Retinal pigment epithelial cell (primary cell): ENCODE measurements at regions not wholly inside any gene's neighbourhood (a gene's known extent, or its start where the extent isn't known, plus 50 kb on each side); places are given as distances from the start of the nearest gene placed in this dataset.
"Not testable (repeated sequence)": the region's sequence is repeated elsewhere in the genome, so short reads cannot be mapped to it uniquely, and the experiment has no call there.

Experiments
- DNase-seq: peaks from one replicate; pipeline ENCODE4 v3.0.0-alpha.2; 2010; ENCODE audit warnings: low read depth
- H3K4me3 ChIP-seq: 2 replicates; pipeline ENCODE4 v1.5.1; 2011; ENCODE audit warnings: mild to moderate bottlenecking, low read length, control low read depth, moderate library complexity
- TF ChIP-seq, protein P1 (sequence below): conservative IDR thresholded peaks from 2 replicates; pipeline ENCODE4 v1.5.1; 2011; ENCODE audit warnings: low read depth, low read length, control low read depth, inconsistent platforms

DNA sequence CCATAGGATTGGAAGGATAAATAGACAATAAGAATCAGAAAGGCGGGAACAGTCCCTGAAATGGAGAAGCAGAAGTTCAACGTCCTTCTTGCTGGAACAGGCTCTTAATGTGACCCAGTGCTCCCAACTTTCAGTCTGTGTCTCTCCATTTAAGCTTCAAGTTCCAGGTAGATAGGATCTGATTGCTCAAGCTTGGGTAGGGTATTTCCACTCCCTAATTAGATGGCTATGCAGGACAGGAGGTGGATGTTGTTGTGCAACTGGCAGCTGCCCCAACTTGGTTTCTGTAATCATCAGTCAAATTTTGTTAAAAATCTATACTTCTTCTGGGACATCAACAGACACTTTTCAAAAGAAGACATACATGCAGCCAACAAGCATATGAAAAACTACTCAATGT lies 266.2 kb downstream of the C12orf75 start:
- no peak overlapping the region for H3K4me3 ChIP-seq
- DNase-seq: no peak
- TF ChIP-seq, protein P1, sequence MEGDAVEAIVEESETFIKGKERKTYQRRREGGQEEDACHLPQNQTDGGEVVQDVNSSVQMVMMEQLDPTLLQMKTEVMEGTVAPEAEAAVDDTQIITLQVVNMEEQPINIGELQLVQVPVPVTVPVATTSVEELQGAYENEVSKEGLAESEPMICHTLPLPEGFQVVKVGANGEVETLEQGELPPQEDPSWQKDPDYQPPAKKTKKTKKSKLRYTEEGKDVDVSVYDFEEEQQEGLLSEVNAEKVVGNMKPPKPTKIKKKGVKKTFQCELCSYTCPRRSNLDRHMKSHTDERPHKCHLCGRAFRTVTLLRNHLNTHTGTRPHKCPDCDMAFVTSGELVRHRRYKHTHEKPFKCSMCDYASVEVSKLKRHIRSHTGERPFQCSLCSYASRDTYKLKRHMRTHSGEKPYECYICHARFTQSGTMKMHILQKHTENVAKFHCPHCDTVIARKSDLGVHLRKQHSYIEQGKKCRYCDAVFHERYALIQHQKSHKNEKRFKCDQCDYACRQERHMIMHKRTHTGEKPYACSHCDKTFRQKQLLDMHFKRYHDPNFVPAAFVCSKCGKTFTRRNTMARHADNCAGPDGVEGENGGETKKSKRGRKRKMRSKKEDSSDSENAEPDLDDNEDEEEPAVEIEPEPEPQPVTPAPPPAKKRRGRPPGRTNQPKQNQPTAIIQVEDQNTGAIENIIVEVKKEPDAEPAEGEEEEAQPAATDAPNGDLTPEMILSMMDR: no peak

DNA sequence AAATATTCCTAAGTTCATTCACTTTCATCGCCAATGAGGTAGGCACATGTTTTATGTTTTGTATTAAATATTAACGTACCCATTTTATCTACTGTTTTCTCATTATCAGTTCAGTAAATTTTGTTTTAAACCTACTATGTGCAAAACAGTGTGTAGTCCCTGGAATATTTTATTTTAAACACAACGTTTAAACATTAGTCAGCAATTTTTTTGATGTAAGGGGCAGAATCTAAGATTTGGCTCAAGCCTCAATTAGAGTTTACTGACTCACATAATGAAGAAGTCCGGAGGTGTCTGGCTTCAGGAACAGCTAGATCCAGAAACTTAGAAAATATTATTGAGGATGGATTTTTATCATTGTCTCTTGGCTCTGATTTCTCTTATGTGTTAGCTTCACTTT lies 267.5 kb downstream of the C12orf75 start:
- TF ChIP-seq, protein P1: no peak
- no peak overlapping the region for H3K4me3 ChIP-seq
- DNase-seq: no peak

DNA sequence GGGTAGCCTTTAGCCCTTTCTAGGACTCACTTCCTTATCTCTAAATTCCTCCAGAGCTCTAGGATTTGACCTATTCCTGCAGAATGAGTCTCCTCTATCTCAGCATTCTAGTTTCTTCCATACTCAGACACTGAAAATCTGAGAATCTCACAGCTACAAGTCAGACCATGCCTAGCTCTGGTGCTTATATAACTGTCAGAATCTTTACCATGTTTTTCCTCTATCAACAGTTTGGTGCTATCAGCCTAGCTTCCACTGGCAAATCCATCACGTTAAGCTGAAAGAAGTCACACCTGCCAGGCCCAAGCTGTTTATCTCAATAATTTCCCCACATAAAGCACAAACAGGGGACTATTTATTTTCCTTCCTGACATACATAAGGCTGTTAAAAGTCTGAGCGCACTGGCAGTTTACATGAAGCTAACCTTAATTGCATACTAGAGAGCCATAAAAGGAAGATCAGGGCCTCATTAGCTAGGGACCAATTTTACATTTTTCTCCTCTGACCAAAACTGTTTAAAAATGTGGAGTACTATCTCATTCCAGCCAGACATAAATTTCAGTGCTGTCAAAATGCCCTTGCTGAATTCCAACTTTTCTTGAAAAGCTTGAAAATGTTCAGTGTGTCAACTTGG lies 270.5 kb downstream of the C12orf75 start:
- DNase-seq: no peak
- no peak overlapping the region for H3K4me3 ChIP-seq
- TF ChIP-seq, protein P1: no peak

- DNase-seq, H3K4me3 ChIP-seq: not testable (repeated sequence)
Observed at GRCh38 chr12:105602312-105602711, 271.8 kb downstream of the C12orf75 start.

DNA sequence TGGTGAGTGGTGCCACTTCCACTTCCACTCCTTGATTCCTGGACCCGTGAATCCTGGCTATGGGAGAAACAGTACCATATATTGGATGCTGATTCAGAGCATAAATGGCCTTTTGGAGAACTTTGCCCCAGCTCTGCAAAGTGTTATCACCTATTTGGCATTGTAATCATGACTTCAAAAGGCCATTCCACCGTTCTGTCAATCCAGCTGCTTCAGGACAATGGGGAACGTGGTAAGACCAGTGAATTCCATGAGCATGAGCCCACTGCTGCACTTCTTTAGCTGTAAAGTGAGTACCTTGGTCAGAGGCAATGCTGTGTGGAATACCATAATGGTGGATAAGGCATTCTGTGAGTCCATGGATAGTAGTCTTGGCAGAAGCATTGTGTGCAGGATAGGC lies 273.8 kb downstream of the C12orf75 start:
- H3K4me3 ChIP-seq, DNase-seq: not testable (repeated sequence)

- not testable (repeated sequence) for H3K4me3 ChIP-seq, DNase-seq
Observed at GRCh38 chr12:105606613-105607012, 276.1 kb downstream of the C12orf75 start.

- not testable (repeated sequence) for DNase-seq, H3K4me3 ChIP-seq
Observed at GRCh38 chr12:105609001-105609400, 278.5 kb downstream of the C12orf75 start.

DNA sequence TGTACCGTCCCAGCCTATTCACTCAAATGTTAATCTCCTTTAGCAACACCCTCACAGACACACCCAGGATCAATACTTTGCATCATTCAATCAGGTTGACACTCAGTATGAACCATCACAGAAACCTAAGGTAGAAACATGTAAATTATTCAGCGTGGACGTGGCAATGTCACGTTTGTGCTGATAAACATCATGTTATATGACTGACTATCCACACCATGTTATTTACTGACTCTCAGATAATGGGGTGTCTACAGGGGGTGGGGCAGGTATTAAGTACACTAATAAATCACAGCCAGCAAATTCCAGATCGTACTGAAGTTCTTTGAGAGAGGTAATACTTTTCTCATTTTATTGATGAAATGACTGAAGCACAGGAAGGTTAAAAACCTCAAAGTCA lies 280.0 kb downstream of the C12orf75 start:
- TF ChIP-seq, protein P1: no peak
- H3K4me3 ChIP-seq: no peak overlapping the region
- no peak for DNase-seq

GRCh38 chr12:105611340-105611739 lies 280.8 kb downstream of the C12orf75 start:
- H3K4me3 ChIP-seq: no peak overlapping the region
- no peak for DNase-seq
- TF ChIP-seq, protein P1: no peak
